HepG2 (cell line): ENCODE measurements at regions not wholly inside any gene's neighbourhood (a gene's known extent, or its start where the extent isn't known, plus 50 kb on each side); places are given as distances from the start of the nearest gene placed in this dataset.

Experiments
- HOXA3 ChIP-seq: sonication (generic); formaldehyde crosslinking; IDR thresholded peaks from 2 replicates; pipeline ENCODE4 v1.5.0; 2020; ENCODE audit warnings: missing genetic modification reagents
- IKZF1 ChIP-seq: fragments of 450-650 bp; IDR thresholded peaks from 2 replicates; pipeline ENCODE4 v1.7.1; 2016
- MBNL3 ChIP-seq: fragments of 250-450 bp; sonication (Bioruptor Pico); conservative IDR thresholded peaks from 2 replicates; pipeline ENCODE4 v1.8.0; 2022; ENCODE audit warnings: mild to moderate bottlenecking, inconsistent platforms
- NFATC3 ChIP-seq: sonication (generic); formaldehyde crosslinking; IDR thresholded peaks from 2 replicates; pipeline ENCODE4 v1.5.1; 2020; ENCODE audit warnings: mild to moderate bottlenecking, missing genetic modification reagents
- NR1H2 ChIP-seq: sonication (generic); formaldehyde crosslinking; IDR thresholded peaks from 2 replicates; pipeline ENCODE4 v1.8.1; 2022; ENCODE audit warnings: low read depth, missing genetic modification reagents, borderline replicate concordance
- SPEN ChIP-seq: sonication (generic); formaldehyde crosslinking; IDR thresholded peaks from 2 replicates; pipeline ENCODE4 v1.5.1; 2020; ENCODE audit warnings: low read depth, mild to moderate bottlenecking, missing genetic modification reagents
- TBX2 ChIP-seq: sonication (generic); formaldehyde crosslinking; IDR thresholded peaks from 2 replicates; pipeline ENCODE4 v1.5.0; 2020; ENCODE audit warnings: missing genetic modification reagents, mild to moderate bottlenecking, borderline replicate concordance
- THAP11 ChIP-seq: IDR thresholded peaks from 2 replicates; pipeline ENCODE4 v1.6.1; 2016; ENCODE audit warnings: missing biosample characterization, missing genetic modification reagents
- ZFX ChIP-seq: sonication (generic); formaldehyde crosslinking; IDR thresholded peaks from 2 replicates; pipeline ENCODE4 v1.4.0; 2020; ENCODE audit warnings: mild to moderate bottlenecking, low read depth, missing genetic modification reagents, moderate library complexity
- ZNF431 ChIP-seq: sonication (generic); formaldehyde crosslinking; IDR thresholded peaks from 2 replicates; pipeline ENCODE4 v1.9.0; 2022; ENCODE audit warnings: missing genetic modification reagents, low read depth, mild to moderate bottlenecking, borderline replicate concordance
- ZNF44 ChIP-seq: sonication (generic); formaldehyde crosslinking; IDR thresholded peaks from 2 replicates; pipeline ENCODE4 v1.5.1; 2020; ENCODE audit warnings: mild to moderate bottlenecking, missing genetic modification reagents
- ZSCAN9 ChIP-seq: IDR thresholded peaks from 2 replicates; pipeline ENCODE4 v1.6.1; 2016; ENCODE audit warnings: borderline replicate concordance
- TF ChIP-seq, protein P1 (sequence below): sonication (generic); formaldehyde crosslinking; IDR thresholded peaks from 2 replicates; pipeline ENCODE4 v1.9.0; 2021; ENCODE audit warnings: mild to moderate bottlenecking, missing genetic modification reagents
- TF ChIP-seq, protein P2 (sequence below): sonication (generic); formaldehyde crosslinking; IDR thresholded peaks from 2 replicates; pipeline ENCODE4 v1.8.1; 2022; ENCODE audit warnings: mild to moderate bottlenecking, missing genetic modification reagents
- TF ChIP-seq, protein P3 (sequence below): sonication (generic); formaldehyde crosslinking; IDR thresholded peaks from 2 replicates; pipeline ENCODE4 v1.8.1; 2023; ENCODE audit warnings: mild to moderate bottlenecking, missing genetic modification reagents
- TF ChIP-seq, protein P4 (sequence below): IDR thresholded peaks from 2 replicates; pipeline ENCODE4 v1.6.1; 2016
- TF ChIP-seq, protein P5 (sequence below): IDR thresholded peaks from 2 replicates; pipeline ENCODE4 v1.6.1; 2016; ENCODE audit warnings: missing compliant biosample characterization, missing genetic modification reagents, borderline replicate concordance
- TF ChIP-seq, protein P6 (sequence below): sonication (generic); formaldehyde crosslinking; IDR thresholded peaks from 2 replicates; pipeline ENCODE4 v1.8.0; 2022; ENCODE audit warnings: missing genetic modification reagents, mild to moderate bottlenecking, borderline replicate concordance

DNA sequence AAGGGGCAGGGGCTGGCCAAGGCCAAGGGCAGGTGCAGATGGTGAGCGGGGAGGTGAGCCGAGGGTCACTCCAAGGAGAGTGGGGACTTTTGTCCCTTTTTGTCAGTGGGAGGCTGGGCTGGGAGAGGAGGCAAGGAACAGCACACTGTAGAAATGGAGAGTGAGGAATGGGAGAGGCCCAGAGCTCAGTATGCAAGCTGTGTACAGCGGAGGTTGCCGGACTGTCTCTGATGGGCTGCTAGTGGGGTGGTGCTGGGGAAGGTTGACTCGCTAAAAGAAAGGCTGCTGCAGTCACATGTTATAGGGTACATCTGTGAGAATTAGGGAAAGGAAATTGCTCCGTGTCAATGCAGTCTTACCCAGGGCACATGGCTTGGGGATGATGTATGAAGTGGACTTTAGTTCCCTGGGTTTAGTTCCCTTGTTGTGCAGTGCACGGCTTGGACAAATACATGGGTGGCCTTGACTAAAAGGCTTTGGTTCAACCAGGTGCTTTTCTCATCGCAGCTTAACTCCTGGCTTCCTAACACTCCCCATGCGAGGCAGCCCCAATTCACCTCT lies 57.1 kb upstream of the STX18 start (continued):
- TF ChIP-seq, protein P1, sequence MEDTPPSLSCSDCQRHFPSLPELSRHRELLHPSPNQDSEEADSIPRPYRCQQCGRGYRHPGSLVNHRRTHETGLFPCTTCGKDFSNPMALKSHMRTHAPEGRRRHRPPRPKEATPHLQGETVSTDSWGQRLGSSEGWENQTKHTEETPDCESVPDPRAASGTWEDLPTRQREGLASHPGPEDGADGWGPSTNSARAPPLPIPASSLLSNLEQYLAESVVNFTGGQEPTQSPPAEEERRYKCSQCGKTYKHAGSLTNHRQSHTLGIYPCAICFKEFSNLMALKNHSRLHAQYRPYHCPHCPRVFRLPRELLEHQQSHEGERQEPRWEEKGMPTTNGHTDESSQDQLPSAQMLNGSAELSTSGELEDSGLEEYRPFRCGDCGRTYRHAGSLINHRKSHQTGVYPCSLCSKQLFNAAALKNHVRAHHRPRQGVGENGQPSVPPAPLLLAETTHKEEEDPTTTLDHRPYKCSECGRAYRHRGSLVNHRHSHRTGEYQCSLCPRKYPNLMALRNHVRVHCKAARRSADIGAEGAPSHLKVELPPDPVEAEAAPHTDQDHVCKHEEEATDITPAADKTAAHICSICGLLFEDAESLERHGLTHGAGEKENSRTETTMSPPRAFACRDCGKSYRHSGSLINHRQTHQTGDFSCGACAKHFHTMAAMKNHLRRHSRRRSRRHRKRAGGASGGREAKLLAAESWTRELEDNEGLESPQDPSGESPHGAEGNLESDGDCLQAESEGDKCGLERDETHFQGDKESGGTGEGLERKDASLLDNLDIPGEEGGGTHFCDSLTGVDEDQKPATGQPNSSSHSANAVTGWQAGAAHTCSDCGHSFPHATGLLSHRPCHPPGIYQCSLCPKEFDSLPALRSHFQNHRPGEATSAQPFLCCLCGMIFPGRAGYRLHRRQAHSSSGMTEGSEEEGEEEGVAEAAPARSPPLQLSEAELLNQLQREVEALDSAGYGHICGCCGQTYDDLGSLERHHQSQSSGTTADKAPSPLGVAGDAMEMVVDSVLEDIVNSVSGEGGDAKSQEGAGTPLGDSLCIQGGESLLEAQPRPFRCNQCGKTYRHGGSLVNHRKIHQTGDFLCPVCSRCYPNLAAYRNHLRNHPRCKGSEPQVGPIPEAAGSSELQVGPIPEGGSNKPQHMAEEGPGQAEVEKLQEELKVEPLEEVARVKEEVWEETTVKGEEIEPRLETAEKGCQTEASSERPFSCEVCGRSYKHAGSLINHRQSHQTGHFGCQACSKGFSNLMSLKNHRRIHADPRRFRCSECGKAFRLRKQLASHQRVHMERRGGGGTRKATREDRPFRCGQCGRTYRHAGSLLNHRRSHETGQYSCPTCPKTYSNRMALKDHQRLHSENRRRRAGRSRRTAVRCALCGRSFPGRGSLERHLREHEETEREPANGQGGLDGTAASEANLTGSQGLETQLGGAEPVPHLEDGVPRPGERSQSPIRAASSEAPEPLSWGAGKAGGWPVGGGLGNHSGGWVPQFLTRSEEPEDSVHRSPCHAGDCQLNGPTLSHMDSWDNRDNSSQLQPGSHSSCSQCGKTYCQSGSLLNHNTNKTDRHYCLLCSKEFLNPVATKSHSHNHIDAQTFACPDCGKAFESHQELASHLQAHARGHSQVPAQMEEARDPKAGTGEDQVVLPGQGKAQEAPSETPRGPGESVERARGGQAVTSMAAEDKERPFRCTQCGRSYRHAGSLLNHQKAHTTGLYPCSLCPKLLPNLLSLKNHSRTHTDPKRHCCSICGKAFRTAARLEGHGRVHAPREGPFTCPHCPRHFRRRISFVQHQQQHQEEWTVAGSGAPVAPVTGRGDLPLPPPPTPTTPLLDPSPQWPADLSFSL (CRISPR knock-in tag): no peak; the same call in 1 of the 2 replicates
- TF ChIP-seq, protein P2, sequence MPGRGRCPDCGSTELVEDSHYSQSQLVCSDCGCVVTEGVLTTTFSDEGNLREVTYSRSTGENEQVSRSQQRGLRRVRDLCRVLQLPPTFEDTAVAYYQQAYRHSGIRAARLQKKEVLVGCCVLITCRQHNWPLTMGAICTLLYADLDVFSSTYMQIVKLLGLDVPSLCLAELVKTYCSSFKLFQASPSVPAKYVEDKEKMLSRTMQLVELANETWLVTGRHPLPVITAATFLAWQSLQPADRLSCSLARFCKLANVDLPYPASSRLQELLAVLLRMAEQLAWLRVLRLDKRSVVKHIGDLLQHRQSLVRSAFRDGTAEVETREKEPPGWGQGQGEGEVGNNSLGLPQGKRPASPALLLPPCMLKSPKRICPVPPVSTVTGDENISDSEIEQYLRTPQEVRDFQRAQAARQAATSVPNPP (CRISPR knock-in tag): no peak
- TF ChIP-seq MBNL3 (CRISPR knock-in tag) (no peak), SPEN (peak; percentile 60; the same call in 1 of the 2 replicates), IKZF1 (no peak), ZNF44 (CRISPR knock-in tag) (no peak), ZFX (peak; percentile 57), TBX2 (CRISPR knock-in tag) (peak; percentile 60; the same call in 1 of the 2 replicates), NFATC3 (no peak), ZNF431 (peak; percentile 34; the same call in 1 of the 2 replicates), HOXA3 (CRISPR knock-in tag) (peak; percentile 53; the same call in 1 of the 2 replicates), NR1H2 (CRISPR knock-in tag) (no peak), ZSCAN9 (peak; percentile 49; the same call in 1 of the 2 replicates), THAP11 (peak; percentile 52)
- TF ChIP-seq, protein P3, sequence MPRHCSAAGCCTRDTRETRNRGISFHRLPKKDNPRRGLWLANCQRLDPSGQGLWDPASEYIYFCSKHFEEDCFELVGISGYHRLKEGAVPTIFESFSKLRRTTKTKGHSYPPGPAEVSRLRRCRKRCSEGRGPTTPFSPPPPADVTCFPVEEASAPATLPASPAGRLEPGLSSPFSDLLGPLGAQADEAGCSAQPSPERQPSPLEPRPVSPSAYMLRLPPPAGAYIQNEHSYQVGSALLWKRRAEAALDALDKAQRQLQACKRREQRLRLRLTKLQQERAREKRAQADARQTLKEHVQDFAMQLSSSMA (CRISPR knock-in tag): no peak
- TF ChIP-seq, protein P4, sequence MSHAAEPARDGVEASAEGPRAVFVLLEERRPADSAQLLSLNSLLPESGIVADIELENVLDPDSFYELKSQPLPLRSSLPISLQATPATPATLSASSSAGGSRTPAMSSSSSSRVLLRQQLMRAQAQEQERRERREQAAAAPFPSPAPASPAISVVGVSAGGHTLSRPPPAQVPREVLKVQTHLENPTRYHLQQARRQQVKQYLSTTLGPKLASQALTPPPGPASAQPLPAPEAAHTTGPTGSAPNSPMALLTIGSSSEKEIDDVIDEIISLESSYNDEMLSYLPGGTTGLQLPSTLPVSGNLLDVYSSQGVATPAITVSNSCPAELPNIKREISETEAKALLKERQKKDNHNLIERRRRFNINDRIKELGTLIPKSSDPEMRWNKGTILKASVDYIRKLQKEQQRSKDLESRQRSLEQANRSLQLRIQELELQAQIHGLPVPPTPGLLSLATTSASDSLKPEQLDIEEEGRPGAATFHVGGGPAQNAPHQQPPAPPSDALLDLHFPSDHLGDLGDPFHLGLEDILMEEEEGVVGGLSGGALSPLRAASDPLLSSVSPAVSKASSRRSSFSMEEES (CRISPR knock-in tag): peak; percentile 70
- TF ChIP-seq, protein P5, sequence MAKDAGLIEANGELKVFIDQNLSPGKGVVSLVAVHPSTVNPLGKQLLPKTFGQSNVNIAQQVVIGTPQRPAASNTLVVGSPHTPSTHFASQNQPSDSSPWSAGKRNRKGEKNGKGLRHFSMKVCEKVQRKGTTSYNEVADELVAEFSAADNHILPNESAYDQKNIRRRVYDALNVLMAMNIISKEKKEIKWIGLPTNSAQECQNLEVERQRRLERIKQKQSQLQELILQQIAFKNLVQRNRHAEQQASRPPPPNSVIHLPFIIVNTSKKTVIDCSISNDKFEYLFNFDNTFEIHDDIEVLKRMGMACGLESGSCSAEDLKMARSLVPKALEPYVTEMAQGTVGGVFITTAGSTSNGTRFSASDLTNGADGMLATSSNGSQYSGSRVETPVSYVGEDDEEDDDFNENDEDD (CRISPR knock-in tag): peak; percentile 71; the same call in 1 of the 2 replicates
- TF ChIP-seq, protein P6, sequence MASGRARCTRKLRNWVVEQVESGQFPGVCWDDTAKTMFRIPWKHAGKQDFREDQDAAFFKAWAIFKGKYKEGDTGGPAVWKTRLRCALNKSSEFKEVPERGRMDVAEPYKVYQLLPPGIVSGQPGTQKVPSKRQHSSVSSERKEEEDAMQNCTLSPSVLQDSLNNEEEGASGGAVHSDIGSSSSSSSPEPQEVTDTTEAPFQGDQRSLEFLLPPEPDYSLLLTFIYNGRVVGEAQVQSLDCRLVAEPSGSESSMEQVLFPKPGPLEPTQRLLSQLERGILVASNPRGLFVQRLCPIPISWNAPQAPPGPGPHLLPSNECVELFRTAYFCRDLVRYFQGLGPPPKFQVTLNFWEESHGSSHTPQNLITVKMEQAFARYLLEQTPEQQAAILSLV (CRISPR knock-in tag): peak; percentile 61
